GM21825 (cell line): ENCODE measurements at regions not wholly inside any gene's neighbourhood (a gene's known extent, or its start where the extent isn't known, plus 50 kb on each side); places are given as distances from the start of the nearest gene placed in this dataset.

Source experiments
- ATAC-seq: cut with Tn5 transposase; IDR thresholded peaks from one replicate; pipeline ENCODE4 v1.9.1; 2021; ENCODE audit warnings: mild to moderate bottlenecking, moderate library complexity; ENCODE audit not compliant: unreplicated experiment

GRCh38 chr18:34159691-34160185 is 65.0 kb downstream of the NOL4 start:
- ATAC-seq = no peak

DNA sequence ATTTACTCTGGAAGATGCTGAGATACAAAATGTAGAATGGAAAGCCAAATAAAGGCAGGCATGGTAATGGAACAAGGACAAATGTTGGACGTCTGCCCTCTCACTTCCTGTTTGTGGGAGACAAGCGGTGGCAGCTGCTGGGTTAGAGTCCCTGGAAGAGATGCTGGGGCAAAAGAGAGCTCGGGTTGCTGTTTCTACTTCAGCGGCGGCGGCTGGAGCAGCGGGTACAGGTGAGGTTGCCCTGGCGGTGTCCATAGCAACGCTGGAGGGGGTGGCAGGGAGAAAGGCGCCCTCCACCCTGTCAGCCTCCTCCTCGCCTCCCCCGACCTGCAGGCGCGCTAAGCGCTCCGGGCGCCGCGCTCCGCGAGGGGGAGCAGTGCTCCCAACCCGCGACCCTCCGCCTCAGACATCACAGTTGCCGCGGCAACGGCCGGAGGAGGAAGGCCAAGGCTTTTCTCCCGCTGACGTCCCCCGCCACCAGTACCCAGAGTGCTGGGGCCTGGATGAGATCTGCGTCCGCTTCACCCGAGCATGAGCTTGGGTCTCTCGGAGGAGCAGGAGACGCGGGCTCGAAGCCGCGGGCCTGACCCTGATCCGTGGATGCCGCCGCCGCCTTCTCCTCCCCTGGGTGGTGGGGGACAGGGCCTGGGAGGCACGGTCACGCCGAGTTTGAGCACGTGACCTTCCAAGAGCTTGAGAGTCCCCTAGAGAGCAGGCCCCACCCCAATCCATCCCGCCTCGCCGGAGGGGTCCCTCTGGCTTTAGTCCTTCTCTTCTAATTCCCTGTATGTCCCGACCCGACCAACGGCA is 65.6 kb downstream of the NOL4 start:
- ATAC-seq = no peak

- no peak for ATAC-seq
Measured at GRCh38 chr18:34153711-34154110, 71.0 kb downstream of the NOL4 start.

DNA sequence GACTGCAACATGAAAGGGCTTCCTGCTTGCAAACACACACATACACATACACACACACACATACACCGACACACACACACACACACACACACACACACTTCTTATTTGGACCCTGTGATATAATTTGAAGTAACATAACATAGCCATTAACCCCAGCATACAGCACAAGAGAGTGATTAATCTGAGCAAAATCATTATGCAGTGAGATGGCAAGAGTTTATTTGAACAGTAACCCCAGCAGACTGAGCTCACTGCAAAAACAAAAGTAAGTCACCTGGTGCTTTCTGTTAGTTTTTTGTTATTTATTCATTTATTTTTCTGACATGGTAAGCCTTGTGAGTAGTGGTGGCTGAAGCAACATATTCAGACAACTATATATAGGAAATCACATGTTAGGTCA is 93.7 kb downstream of the NOL4 start:
- ATAC-seq = no peak

- no peak for ATAC-seq
Measured at GRCh38 chr18:34128436-34128835, 96.3 kb downstream of the NOL4 start.

DNA sequence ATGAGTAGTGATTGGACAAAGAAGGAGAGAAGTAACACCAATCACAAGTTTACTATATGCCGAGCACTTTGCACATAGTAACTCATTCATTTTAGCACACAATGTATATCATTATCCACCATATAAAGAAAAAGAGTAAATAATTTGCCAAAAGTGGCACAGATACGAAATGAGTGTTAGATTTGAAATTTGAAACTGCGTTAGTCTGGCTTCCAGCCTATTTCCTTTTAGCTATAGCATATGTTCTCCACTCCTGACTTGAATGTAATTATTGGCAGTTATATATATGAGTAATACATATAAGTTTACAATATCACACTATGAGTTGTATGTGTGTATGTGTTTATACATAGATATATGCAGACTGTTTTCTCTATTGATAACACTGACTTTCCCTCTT is 98.6 kb downstream of the NOL4 start:
- ATAC-seq = no peak

DNA sequence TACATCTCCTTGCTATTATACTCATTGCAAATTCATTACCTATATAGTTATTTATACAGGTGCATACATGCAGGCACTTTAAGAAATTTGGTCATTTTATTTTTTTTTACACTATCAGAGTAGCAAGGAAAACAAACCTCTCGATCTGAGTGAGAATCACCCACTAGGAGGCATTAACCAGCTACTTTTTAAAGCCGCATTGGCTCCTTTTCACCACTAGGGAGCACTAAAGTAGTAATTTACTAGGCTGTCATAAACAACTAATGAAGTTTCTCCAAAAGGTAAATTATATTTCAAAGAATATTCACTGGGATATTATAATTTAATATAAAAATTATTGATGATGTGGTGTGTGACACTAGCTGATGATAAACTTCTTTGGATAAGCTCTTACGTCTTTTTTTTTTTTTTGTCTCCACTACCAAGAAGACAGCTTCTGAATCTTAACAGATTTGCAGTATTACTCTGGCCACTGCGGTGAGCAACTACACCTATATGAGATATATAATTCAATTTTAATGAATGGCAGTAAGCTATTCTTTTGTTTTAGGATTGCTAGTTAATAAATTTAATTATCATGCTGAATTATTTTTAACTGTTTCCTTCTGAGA is 101.9 kb downstream of the NOL4 start:
- peak; percentile 92 for ATAC-seq

GRCh38 chr18:34121200-34121721 is 103.5 kb downstream of the NOL4 start:
- no peak for ATAC-seq

DNA sequence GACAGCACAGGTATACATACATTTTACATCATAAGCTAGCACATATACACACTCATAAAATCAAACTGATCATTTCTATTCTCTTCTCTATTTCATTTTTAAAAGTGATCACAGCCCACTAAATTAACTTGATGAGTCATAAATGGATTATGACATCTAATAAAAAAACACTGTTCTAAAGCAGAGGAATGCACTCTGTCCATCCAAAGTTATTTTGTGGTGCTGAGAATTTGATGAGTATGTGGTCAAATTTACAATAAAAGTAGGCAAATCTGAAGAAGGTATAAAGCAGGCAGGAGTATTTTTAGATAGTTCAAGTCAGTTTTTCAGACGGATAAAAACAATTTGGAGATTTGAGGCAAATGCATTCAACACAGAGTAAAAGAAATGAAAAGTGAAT is 104.4 kb downstream of the NOL4 start:
- no peak for ATAC-seq

DNA sequence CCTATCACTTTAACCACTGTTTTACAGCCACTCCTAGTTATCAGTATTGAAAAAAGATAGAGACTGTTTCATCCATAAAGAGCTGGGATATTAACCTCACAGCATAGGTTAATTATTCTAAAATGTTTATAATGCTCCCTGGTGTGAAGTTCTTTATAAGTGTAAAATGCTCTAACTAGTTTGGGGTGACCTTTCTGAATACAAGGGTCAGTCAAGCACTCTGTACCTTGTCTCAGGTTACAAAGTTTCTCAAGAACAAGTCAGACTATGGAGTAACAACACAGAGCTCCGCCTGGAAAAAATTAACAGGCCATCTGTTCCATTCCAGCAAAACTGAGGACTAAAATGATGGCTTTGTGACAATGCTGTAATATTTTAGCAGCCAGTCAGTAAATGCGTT is 107.4 kb downstream of the NOL4 start:
- no peak for ATAC-seq

GRCh38 chr18:34115409-34116081 is 109.2 kb downstream of the NOL4 start:
- ATAC-seq = no peak

GRCh38 chr18:34114996-34115395 is 109.7 kb downstream of the NOL4 start:
- no peak for ATAC-seq

- no peak for ATAC-seq
Measured at GRCh38 chr18:34108206-34108605, 116.5 kb downstream of the NOL4 start.

DNA sequence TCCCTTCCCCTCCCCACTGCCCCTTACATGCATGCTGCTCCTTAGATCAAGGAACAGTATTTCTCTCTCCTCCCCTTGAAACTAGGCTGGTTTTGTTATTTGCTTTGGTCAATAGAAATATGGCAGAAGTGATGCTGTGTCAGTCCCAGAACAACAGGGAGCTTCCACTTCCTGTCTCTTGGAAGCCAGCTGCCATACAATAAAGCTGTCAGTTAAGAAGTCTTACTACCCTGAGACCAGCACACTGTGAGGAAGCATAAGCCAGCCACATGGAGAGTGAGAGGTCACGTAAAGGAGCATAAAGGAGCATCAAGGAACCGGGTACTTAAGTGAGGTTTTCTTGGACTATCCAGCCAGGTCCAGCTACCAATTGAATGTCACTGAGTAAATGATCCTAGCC is 126.6 kb downstream of the NOL4 start:
- no peak for ATAC-seq

GRCh38 chr18:34097312-34097711 is 127.4 kb downstream of the NOL4 start:
- no peak for ATAC-seq

- ATAC-seq = no peak
Measured at GRCh38 chr18:34094148-34094547, 130.6 kb downstream of the NOL4 start.

- ATAC-seq = no peak
Measured at GRCh38 chr18:34092796-34093195, 131.9 kb downstream of the NOL4 start.

DNA sequence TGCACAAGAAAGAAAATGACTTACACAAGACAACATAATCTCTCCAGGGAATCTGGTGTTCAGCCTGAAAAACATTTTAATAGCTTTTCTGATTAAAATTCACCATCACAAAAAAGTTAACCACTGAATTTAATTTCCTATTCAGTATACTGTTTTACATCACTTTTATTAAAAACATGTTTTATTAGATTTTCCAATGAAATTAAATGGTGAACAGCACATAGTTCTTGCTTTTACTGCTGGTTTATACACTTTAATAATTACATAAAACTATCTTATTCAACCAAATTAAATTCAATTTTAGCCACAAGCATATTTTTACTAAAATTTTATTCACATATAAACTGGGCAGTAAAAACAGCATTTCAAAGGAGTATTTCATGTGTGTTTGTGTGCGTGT is 138.3 kb downstream of the NOL4 start:
- no peak for ATAC-seq

DNA sequence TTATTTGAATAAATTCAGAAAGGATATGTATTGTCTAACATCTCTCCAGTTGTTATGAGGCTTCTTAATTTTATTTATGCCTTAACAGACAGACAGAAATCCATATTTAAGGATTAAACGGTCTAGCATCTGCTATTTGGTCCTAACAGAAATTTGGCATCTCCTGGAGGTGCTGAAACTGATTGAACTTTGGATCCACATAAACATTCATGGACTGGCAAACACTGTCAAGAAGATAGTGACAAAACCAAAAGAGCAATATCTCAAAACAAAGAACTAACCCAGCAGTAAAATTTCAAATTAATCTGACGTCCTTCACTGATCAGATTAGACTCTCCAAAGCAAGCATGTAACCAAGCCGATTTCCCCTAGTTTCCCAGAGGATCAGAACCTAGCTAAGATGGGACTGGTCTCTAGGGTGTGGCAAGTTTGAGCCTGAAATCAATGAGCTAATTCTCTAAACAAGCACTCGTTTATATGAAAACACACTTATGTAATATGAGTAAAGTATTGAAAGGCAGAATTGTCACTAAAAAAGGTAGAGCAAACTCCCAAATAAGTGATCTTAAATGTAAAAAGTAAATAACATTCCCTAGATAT is 139.5 kb downstream of the NOL4 start:
- no peak for ATAC-seq

- ATAC-seq = no peak
Measured at GRCh38 chr18:34084635-34085034, 140.1 kb downstream of the NOL4 start.

- no peak for ATAC-seq
Measured at GRCh38 chr18:34083910-34084535, 140.7 kb downstream of the NOL4 start.
